ENCODE measurements at regions not wholly inside any gene's neighbourhood (a gene's known extent, or its start where the extent isn't known, plus 50 kb on each side); places are given as distances from the start of the nearest gene placed in this dataset.
A peak's percentile ranks its signal among the peaks of the same experiment; 100 is the strongest.
"Not testable (repeated sequence)": the region's sequence is repeated elsewhere in the genome, so short reads cannot be mapped to it uniquely, and the experiment has no call there.

GRCh38 chr9:71285191-71285656, 163.8 kb upstream of the TRPM3 start:
- WGBS, 2 experiments (ENCODE audit: insufficient coverage in 1 of 2, insufficient read length in 1 of 2) = 55 to 76% methylated on average over 6 to 8 of the region's 8 CpGs
- Mint-ChIP-seq H3K27ac (no peak overlapping the region), H3K27me3 (ENCODE audit: insufficient read depth) (no peaks in the 10 kb centered on the region)

GRCh38 chr9:71282116-71282515, 160.7 kb upstream of the TRPM3 start:
- not testable (repeated sequence) for H3K9ac ChIP-seq (ENCODE audit: extremely low read depth, low read length, poor library complexity, severe bottlenecking); H3K4me3 Mint-ChIP-seq; DNase-seq; H3K27ac ChIP-seq (ENCODE audit: low read depth, low read length); H3K27me3 ChIP-seq (ENCODE audit: control insufficient read depth, insufficient read depth, low read length, poor library complexity, severe bottlenecking); H3K27me3 Mint-ChIP-seq (ENCODE audit: insufficient read depth); H3K4me3 ChIP-seq (ENCODE audit: low read length); H3K9me3 ChIP-seq (ENCODE audit: control insufficient read depth, low read length); H3K36me3 ChIP-seq (ENCODE audit: control insufficient read depth, insufficient read depth, low read length); H3K27ac Mint-ChIP-seq; H3K4me1 ChIP-seq (ENCODE audit: control insufficient read depth, insufficient read depth, low read length); H3K9me3 Mint-ChIP-seq; H3K36me3 Mint-ChIP-seq (ENCODE audit: low read depth)
- peaks cover 13% of the 10 kb centered on the region for H3K4me1 Mint-ChIP-seq
- 60 to 66% methylated on average over 2 of the region's 2 CpGs for WGBS, 2 experiments (ENCODE audit: insufficient coverage in 1 of 2, insufficient read length in 1 of 2)

More at GRCh38 chr9:71285191-71285656, 163.8 kb upstream of the TRPM3 start:
- TF ChIP-seq CTCF (conservative IDR thresholded peaks at IDR 0.05) = peak; percentile 91
- Histone ChIP-seq H3K4me3 (ENCODE audit: low read length) (no peak overlapping the region), H3K27ac (ENCODE audit: low read depth, low read length) (no peak overlapping the region), H3K9me3 (ENCODE audit: control insufficient read depth, low read length) (no peaks in the 10 kb centered on the region), H3K4me1 (ENCODE audit: control insufficient read depth, insufficient read depth, low read length) (no peaks in the 10 kb centered on the region), H3K9ac (ENCODE audit: extremely low read depth, low read length, poor library complexity, severe bottlenecking) (no peak overlapping the region), H3K27me3 (ENCODE audit: control insufficient read depth, insufficient read depth, low read length, poor library complexity, severe bottlenecking) (no peaks in the 10 kb centered on the region), H3K36me3 (ENCODE audit: control insufficient read depth, insufficient read depth, low read length) (no peaks in the 10 kb centered on the region)
- peak; percentile 69 for DNase-seq
- Mint-ChIP-seq H3K36me3 (ENCODE audit: low read depth) (no peaks in the 10 kb centered on the region), H3K9me3 (no peaks in the 10 kb centered on the region), H3K4me1 (peaks cover 6% of the 10 kb centered on the region), H3K4me3 (no peak overlapping the region)

- Histone ChIP-seq H3K9me3 (ENCODE audit: control insufficient read depth, low read length) (no peaks in the 10 kb centered on the region), H3K4me1 (ENCODE audit: control insufficient read depth, insufficient read depth, low read length) (no peaks in the 10 kb centered on the region), H3K9ac (ENCODE audit: extremely low read depth, low read length, poor library complexity, severe bottlenecking) (no peak overlapping the region), H3K27ac (ENCODE audit: low read depth, low read length) (no peak overlapping the region), H3K27me3 (ENCODE audit: control insufficient read depth, insufficient read depth, low read length, poor library complexity, severe bottlenecking) (no peaks in the 10 kb centered on the region), H3K4me3 (ENCODE audit: low read length) (no peak overlapping the region), H3K36me3 (ENCODE audit: control insufficient read depth, insufficient read depth, low read length) (no peaks in the 10 kb centered on the region)
- Mint-ChIP-seq H3K36me3 (ENCODE audit: low read depth) (no peaks in the 10 kb centered on the region), H3K9me3 (no peaks in the 10 kb centered on the region), H3K27me3 (ENCODE audit: insufficient read depth) (no peaks in the 10 kb centered on the region), H3K4me3 (no peak overlapping the region), H3K27ac (no peak overlapping the region), H3K4me1 (peaks cover 10% of the 10 kb centered on the region)
- no peak for TF ChIP-seq CTCF (conservative IDR thresholded peaks at IDR 0.05)
- WGBS, 2 experiments (ENCODE audit: insufficient coverage in 1 of 2, insufficient read length in 1 of 2) = 90 to 91% methylated on average over 3 to 7 of the region's 7 CpGs
- DNase-seq = no peak
Observed at GRCh38 chr9:71279151-71279739, 157.8 kb upstream of the TRPM3 start.

- 83 to 89% methylated on average over 3 of the region's 3 CpGs for WGBS, 2 experiments (ENCODE audit: insufficient coverage in 1 of 2, insufficient read length in 1 of 2)
- no peaks in the 10 kb centered on the region for H3K27me3 Mint-ChIP-seq (ENCODE audit: insufficient read depth)
- H3K9me3 ChIP-seq (ENCODE audit: control insufficient read depth, low read length) = no peaks in the 10 kb centered on the region
- no peaks in the 10 kb centered on the region for H3K36me3 Mint-ChIP-seq (ENCODE audit: low read depth)
- no peaks in the 10 kb centered on the region for H3K27me3 ChIP-seq (ENCODE audit: control insufficient read depth, insufficient read depth, low read length, poor library complexity, severe bottlenecking)
- peaks cover 10% of the 10 kb centered on the region for H3K4me1 Mint-ChIP-seq
- no peaks in the 10 kb centered on the region for H3K36me3 ChIP-seq (ENCODE audit: control insufficient read depth, insufficient read depth, low read length)
- H3K27ac ChIP-seq (ENCODE audit: low read depth, low read length) = no peak overlapping the region
- TF ChIP-seq CTCF (conservative IDR thresholded peaks at IDR 0.05) = no peak
- H3K4me3 Mint-ChIP-seq = no peak overlapping the region
- DNase-seq = no peak
- no peaks in the 10 kb centered on the region for H3K4me1 ChIP-seq (ENCODE audit: control insufficient read depth, insufficient read depth, low read length)
- no peak overlapping the region for H3K4me3 ChIP-seq (ENCODE audit: low read length)
- H3K9me3 Mint-ChIP-seq = no peaks in the 10 kb centered on the region
- no peak overlapping the region for H3K27ac Mint-ChIP-seq
- no peak overlapping the region for H3K9ac ChIP-seq (ENCODE audit: extremely low read depth, low read length, poor library complexity, severe bottlenecking)
Observed at GRCh38 chr9:71273613-71274012, 152.2 kb upstream of the TRPM3 start.

Measured in endodermal cell (in vitro differentiated cells).